ENCODE measurements at regions not wholly inside any gene's neighbourhood (a gene's known extent, or its start where the extent isn't known, plus 50 kb on each side); places are given as distances from the start of the nearest gene placed in this dataset.

DNA sequence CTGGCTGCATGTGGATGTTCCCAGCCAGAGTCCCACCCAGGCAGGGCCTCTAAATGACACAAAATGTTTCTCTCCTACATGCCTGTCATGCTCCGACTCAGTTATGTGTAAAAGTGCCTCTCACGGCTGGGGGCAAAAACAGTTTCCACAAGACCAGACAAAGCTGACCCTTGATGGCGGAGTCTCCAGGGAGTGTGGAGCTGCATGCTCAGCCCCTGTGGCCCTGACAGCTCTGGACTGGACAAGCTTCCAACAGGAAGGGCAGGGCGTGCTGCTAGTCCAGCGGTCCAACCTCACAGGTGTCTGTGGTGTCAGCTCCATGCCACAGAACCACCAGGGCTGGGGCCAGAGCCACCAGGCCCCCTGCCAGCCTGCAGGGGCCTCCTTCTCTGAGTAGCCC lies 149.6 kb downstream of the CRYBB2 start:
- no peaks in the 10 kb centered on the region for H3F3A ChIP-seq (ENCODE audit: low read length, unreplicated experiment)
- no peaks in the 10 kb centered on the region for H3K9me3 ChIP-seq (ENCODE audit: low read length)
- no peak for ATAC-seq
- no peaks in the 10 kb centered on the region for H4K20me1 ChIP-seq (ENCODE audit: low read length)
- no peak overlapping the region for H3K4me3 ChIP-seq (ENCODE audit: low read length)
- POLR2A ChIA-PET (ENCODE audit: unreplicated experiment): no interaction called here
- intact Hi-C loops (cut with micrococcal nuclease): loop anchor here (10.0 kb wide), 1 partner anchor 76 kb away; no protein-coding TSS in a partner anchor
- H3K4me2 ChIP-seq (ENCODE audit: low read length): no peak overlapping the region
- no peak overlapping the region for H3K27ac ChIP-seq (ENCODE audit: low read length)
- CTCF ChIA-PET: no interaction called here
- no TSS peak for BruUV-seq (replicated peaks)
- H3K4me1 ChIP-seq (ENCODE audit: insufficient read depth, low read length): peaks cover 9% of the 10 kb centered on the region; the same call in 1 of the 2 replicates
- peaks cover 20% of the 10 kb centered on the region for H3K79me2 ChIP-seq (ENCODE audit: low read length)
- no peak for DNase-seq
- no peak overlapping the region for H3K9ac ChIP-seq (ENCODE audit: low read length)
- no peaks in the 10 kb centered on the region for H3K36me3 ChIP-seq (ENCODE audit: low read depth, low read length)
- no peaks in the 10 kb centered on the region for H3K9me2 ChIP-seq (replicated peaks; ENCODE audit: low read length)
- no peak overlapping the region for H2AFZ ChIP-seq (ENCODE audit: low read length)
- TF ChIP-seq EZH2 (IDR thresholded peaks at IDR 0.05; ENCODE audit: low read length, unreplicated experiment) (no peak), CTCF (conservative IDR thresholded peaks at IDR 0.05; ENCODE audit: low read depth, low read length) (no peak), EZH2phosphoT487 (IDR thresholded peaks at IDR 0.05; ENCODE audit: borderline replicate concordance, low read length) (no peak)
- no peaks in the 10 kb centered on the region for H3K27me3 ChIP-seq (ENCODE audit: low read length)

GRCh38 chr22:25370322-25370721 lies 150.9 kb downstream of the CRYBB2 start:
- no peak for DNase-seq
- Histone ChIP-seq H2AFZ (ENCODE audit: low read length) (no peak overlapping the region), H3K36me3 (ENCODE audit: low read depth, low read length) (no peaks in the 10 kb centered on the region), H3K9me2 (replicated peaks; ENCODE audit: low read length) (no peaks in the 10 kb centered on the region), H3K4me2 (ENCODE audit: low read length) (no peak overlapping the region), H3K79me2 (ENCODE audit: low read length) (peaks cover 20% of the 10 kb centered on the region), H3K4me3 (ENCODE audit: low read length) (no peak overlapping the region), H3F3A (ENCODE audit: low read length, unreplicated experiment) (no peaks in the 10 kb centered on the region), H3K9me3 (ENCODE audit: low read length) (no peaks in the 10 kb centered on the region), H3K9ac (ENCODE audit: low read length) (no peak overlapping the region), H3K4me1 (ENCODE audit: insufficient read depth, low read length) (peaks cover 9% of the 10 kb centered on the region; the same call in 1 of the 2 replicates), H4K20me1 (ENCODE audit: low read length) (no peaks in the 10 kb centered on the region), H3K27ac (ENCODE audit: low read length) (no peak overlapping the region), H3K27me3 (ENCODE audit: low read length) (no peaks in the 10 kb centered on the region)
- ATAC-seq: no peak
- CTCF ChIA-PET: interaction anchor here (0.5 kb wide), 1 partner anchor 14 kb away, joined by 5 read pairs; no protein-coding TSS in a partner anchor
- no TSS peak for BruUV-seq (replicated peaks)
- POLR2A ChIA-PET (ENCODE audit: unreplicated experiment): no interaction called here
- no peak for TF ChIP-seq EZH2 (IDR thresholded peaks at IDR 0.05; ENCODE audit: low read length, unreplicated experiment)
- no peak for TF ChIP-seq EZH2phosphoT487 (IDR thresholded peaks at IDR 0.05; ENCODE audit: borderline replicate concordance, low read length)
- TF ChIP-seq CTCF (conservative IDR thresholded peaks at IDR 0.05; ENCODE audit: low read depth, low read length): no peak
- intact Hi-C loops (cut with micrococcal nuclease): no loop called here

GRCh38 chr22:25372000-25372595 lies 152.7 kb downstream of the CRYBB2 start:
- POLR2A ChIA-PET (ENCODE audit: unreplicated experiment): no interaction called here
- no peak overlapping the region for H3K4me2 ChIP-seq (ENCODE audit: low read length)
- CTCF ChIA-PET: no interaction called here

More at GRCh38 chr22:25372000-25372595, 152.7 kb downstream of the CRYBB2 start:
- Histone ChIP-seq H3K9me3 (ENCODE audit: low read length) (no peaks in the 10 kb centered on the region), H3K9me2 (replicated peaks; ENCODE audit: low read length) (no peaks in the 10 kb centered on the region), H3K79me2 (ENCODE audit: low read length) (peaks cover 19% of the 10 kb centered on the region), H3F3A (ENCODE audit: low read length, unreplicated experiment) (no peaks in the 10 kb centered on the region), H3K9ac (ENCODE audit: low read length) (no peak overlapping the region), H3K27me3 (ENCODE audit: low read length) (no peaks in the 10 kb centered on the region), H3K36me3 (ENCODE audit: low read depth, low read length) (no peaks in the 10 kb centered on the region), H3K27ac (ENCODE audit: low read length) (no peak overlapping the region), H3K4me1 (ENCODE audit: insufficient read depth, low read length) (peaks cover 9% of the 10 kb centered on the region; the same call in 1 of the 2 replicates), H2AFZ (ENCODE audit: low read length) (no peak overlapping the region), H4K20me1 (ENCODE audit: low read length) (no peaks in the 10 kb centered on the region), H3K4me3 (ENCODE audit: low read length) (no peak overlapping the region)
- no peak for DNase-seq
- TF ChIP-seq CTCF (conservative IDR thresholded peaks at IDR 0.05; ENCODE audit: low read depth, low read length) (no peak), EZH2 (IDR thresholded peaks at IDR 0.05; ENCODE audit: low read length, unreplicated experiment) (no peak), EZH2phosphoT487 (IDR thresholded peaks at IDR 0.05; ENCODE audit: borderline replicate concordance, low read length) (no peak)
- no TSS peak for BruUV-seq (replicated peaks)
- intact Hi-C loops (cut with micrococcal nuclease): no loop called here
- ATAC-seq: no peak

All from PC-3 (cell line).